ENCODE measurements at regions not wholly inside any gene's neighbourhood (a gene's known extent, or its start where the extent isn't known, plus 50 kb on each side); places are given as distances from the start of the nearest gene placed in this dataset.

- no peak for DNase-seq
- 100% methylated on average over 1 of the region's 5 CpGs; no CpG with 5 or more reads in 1 of the 2 donors for WGBS, 2 donors
- intact Hi-C loops (cut with DNase I): no loop called here
These were observed 832.3 kb upstream of the ID2 start for GRCh38 chr2:7849531-7849930.

GRCh38 chr2:7852546-7852945, 829.3 kb upstream of the ID2 start:
- H3K27me3 ChIP-seq: no peaks in the 10 kb centered on the region
- intact Hi-C loops (cut with DNase I): no loop called here
- no peaks in the 10 kb centered on the region for H3K36me3 ChIP-seq
- no peaks in the 10 kb centered on the region for H3K9me3 ChIP-seq
- no peaks in the 10 kb centered on the region for H3K4me1 ChIP-seq
- WGBS, 2 donors: 50% methylated on average over 2 of the region's 2 CpGs
- TF ChIP-seq CTCF (IDR thresholded peaks at IDR 0.05) (no peak), POLR2A (IDR thresholded peaks at IDR 0.05) (no peak)
- H3K4me3 ChIP-seq: no peak overlapping the region
- DNase-seq: no peak
- no peak overlapping the region for H3K27ac ChIP-seq

More at GRCh38 chr2:7849531-7849930, 832.3 kb upstream of the ID2 start:
- H3K27me3 ChIP-seq: peaks cover 0 to 5% (median 0%) of the 10 kb centered on the region in 4 donors
- H3K4me3 ChIP-seq: no peak overlapping the region
- H3K9me3 ChIP-seq: no peaks in the 10 kb centered on the region
- no peak for TF ChIP-seq CTCF (IDR thresholded peaks at IDR 0.05)
- no peak for TF ChIP-seq POLR2A (IDR thresholded peaks at IDR 0.05)
- no peaks in the 10 kb centered on the region for H3K36me3 ChIP-seq
- peaks cover 0 to 2% (median 0%) of the 10 kb centered on the region in 3 donors for H3K4me1 ChIP-seq
- no peak overlapping the region for H3K27ac ChIP-seq

- Histone ChIP-seq H3K4me3 (no peak overlapping the region), H3K27ac (no peak overlapping the region), H3K36me3 (no peaks in the 10 kb centered on the region), H3K27me3 (no peaks in the 10 kb centered on the region), H3K4me1 (no peaks in the 10 kb centered on the region), H3K9me3 (no peaks in the 10 kb centered on the region)
- intact Hi-C loops (cut with DNase I): no loop called here
- no peak for TF ChIP-seq CTCF (IDR thresholded peaks at IDR 0.05)
- 27 to 46% methylated on average over 1 of the region's 1 CpG for WGBS, 2 donors
- no peak for DNase-seq
These were observed 824.0 kb upstream of the ID2 start for GRCh38 chr2:7857904-7858303.

- intact Hi-C loops (cut with DNase I): no loop called here
- H3K9me3 ChIP-seq: no peaks in the 10 kb centered on the region
- H3K36me3 ChIP-seq: no peaks in the 10 kb centered on the region
- DNase-seq: no peak
- no peaks in the 10 kb centered on the region for H3K4me1 ChIP-seq
- WGBS, 2 donors: 44 to 58% methylated on average over 2 of the region's 2 CpGs
- no peak overlapping the region for H3K4me3 ChIP-seq
- H3K27ac ChIP-seq: no peak overlapping the region
- no peak for TF ChIP-seq CTCF (IDR thresholded peaks at IDR 0.05)
- TF ChIP-seq POLR2A (IDR thresholded peaks at IDR 0.05): no peak
- H3K27me3 ChIP-seq: no peaks in the 10 kb centered on the region
These were observed 823.2 kb upstream of the ID2 start for GRCh38 chr2:7858624-7859023.

DNA sequence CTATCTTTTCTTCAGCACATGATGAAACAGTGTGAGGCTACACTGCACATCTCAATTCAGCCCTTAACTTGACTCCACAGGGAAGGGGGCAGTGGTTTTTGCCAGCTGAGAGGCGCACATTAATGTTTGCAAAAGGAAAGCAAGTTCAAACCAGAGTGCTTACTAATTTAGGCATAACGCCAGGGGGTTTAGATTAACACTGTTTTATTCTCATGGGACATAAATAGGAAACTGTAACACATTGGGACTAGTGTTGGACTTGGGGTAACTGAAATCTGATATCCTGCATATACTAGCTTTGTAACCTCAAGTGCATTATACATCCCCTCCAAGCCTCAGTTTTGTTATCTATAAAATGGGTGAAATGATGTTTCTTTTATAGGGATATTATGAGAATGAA, 821.2 kb upstream of the ID2 start:
- WGBS, 2 donors: 21 to 24% methylated on average over 2 of the region's 2 CpGs
- no peaks in the 10 kb centered on the region for H3K4me1 ChIP-seq
- no peak overlapping the region for H3K27ac ChIP-seq
- H3K9me3 ChIP-seq: no peaks in the 10 kb centered on the region
- no peak for TF ChIP-seq POLR2A (IDR thresholded peaks at IDR 0.05)
- TF ChIP-seq CTCF (IDR thresholded peaks at IDR 0.05): no peak
- no peak for DNase-seq
- no peak overlapping the region for H3K4me3 ChIP-seq
- no peaks in the 10 kb centered on the region for H3K27me3 ChIP-seq
- intact Hi-C loops (cut with DNase I): no loop called here
- no peaks in the 10 kb centered on the region for H3K36me3 ChIP-seq
